VCaP (cell line): ENCODE measurements at regions not wholly inside any gene's neighbourhood (a gene's known extent, or its start where the extent isn't known, plus 50 kb on each side); places are given as distances from the start of the nearest gene placed in this dataset.

ENCODE experiments used
- H3K27ac ChIP-seq: fragments of 450-650 bp; 2 replicates; pipeline ENCODE4 v1.5.1; 2017
- TF ChIP-seq, protein P1 (sequence below): fragments of 450-650 bp; conservative IDR thresholded peaks from 2 replicates; pipeline ENCODE4 v1.5.1; 2017; ENCODE audit warnings: mild to moderate bottlenecking, moderate library complexity

DNA sequence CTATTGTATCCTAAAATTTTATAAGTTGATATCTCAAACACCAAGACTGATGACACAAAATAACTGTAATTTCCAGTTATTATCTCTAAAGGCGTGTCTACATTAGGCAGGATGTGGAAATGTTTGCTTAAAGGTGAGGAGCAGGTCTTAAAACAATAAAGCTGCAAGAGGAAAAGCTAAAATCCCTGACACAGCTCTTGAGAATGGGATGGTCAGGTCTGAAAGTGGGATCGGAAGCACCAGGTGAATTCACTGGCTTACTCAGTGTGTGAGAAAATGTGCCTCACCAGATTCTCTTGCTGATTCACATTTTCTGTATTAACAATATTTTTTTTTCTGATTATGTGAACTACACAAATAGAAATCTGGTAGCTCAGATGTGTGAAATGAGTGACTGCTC is 421.9 kb upstream of the ADAMTS5 start:
- peak overlapping the region; percentile 49 for H3K27ac ChIP-seq
- TF ChIP-seq, protein P1, sequence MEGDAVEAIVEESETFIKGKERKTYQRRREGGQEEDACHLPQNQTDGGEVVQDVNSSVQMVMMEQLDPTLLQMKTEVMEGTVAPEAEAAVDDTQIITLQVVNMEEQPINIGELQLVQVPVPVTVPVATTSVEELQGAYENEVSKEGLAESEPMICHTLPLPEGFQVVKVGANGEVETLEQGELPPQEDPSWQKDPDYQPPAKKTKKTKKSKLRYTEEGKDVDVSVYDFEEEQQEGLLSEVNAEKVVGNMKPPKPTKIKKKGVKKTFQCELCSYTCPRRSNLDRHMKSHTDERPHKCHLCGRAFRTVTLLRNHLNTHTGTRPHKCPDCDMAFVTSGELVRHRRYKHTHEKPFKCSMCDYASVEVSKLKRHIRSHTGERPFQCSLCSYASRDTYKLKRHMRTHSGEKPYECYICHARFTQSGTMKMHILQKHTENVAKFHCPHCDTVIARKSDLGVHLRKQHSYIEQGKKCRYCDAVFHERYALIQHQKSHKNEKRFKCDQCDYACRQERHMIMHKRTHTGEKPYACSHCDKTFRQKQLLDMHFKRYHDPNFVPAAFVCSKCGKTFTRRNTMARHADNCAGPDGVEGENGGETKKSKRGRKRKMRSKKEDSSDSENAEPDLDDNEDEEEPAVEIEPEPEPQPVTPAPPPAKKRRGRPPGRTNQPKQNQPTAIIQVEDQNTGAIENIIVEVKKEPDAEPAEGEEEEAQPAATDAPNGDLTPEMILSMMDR: no peak

DNA sequence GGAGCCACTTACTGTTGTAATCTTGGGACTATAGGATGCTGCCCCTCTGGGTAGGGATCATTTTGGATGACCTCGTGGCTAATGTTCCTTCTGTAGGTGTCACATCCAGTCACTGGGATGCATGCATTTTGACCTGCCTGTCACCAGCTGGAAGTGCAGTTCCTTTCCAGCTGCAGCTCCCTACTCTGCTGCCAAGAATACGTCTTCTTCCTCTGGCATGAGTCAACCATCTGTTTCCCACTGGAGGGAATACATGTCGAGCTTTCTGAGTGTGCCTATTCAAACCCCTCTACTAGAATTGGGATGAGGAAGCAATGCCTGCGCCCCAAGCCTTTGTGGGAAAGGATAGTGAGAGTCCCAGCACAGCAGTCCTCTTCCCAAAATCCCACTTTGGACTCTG is 415.5 kb upstream of the ADAMTS5 start:
- TF ChIP-seq, protein P1: no peak

DNA sequence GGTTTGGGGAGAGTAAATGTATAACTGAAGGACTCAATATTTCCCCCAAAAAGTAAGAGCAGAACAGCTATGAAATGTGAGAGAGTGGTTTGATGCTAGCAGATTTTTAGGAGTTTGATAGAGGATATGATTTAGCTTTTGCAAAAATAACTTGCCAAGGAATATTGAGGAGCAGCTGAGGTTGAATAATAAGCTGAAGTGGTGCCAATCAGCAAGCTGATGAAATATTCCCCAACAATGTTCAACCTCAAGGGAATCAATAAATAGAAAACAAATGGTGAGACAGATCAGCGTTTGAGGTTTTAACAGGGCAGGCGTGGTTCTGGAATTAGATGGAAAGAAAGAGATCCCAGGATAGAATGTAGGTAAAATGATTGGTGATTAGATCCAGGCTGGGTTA is 413.4 kb upstream of the ADAMTS5 start:
- TF ChIP-seq, protein P1: no peak

More for the DNA sequence above, 415.5 kb upstream of the ADAMTS5 start:
- no peak overlapping the region for H3K27ac ChIP-seq

GRCh38 chr21:27379354-27379753 is 412.5 kb upstream of the ADAMTS5 start:
- TF ChIP-seq, protein P1: no peak
- no peak overlapping the region for H3K27ac ChIP-seq

More for the DNA sequence above, 413.4 kb upstream of the ADAMTS5 start:
- H3K27ac ChIP-seq: no peak overlapping the region

DNA sequence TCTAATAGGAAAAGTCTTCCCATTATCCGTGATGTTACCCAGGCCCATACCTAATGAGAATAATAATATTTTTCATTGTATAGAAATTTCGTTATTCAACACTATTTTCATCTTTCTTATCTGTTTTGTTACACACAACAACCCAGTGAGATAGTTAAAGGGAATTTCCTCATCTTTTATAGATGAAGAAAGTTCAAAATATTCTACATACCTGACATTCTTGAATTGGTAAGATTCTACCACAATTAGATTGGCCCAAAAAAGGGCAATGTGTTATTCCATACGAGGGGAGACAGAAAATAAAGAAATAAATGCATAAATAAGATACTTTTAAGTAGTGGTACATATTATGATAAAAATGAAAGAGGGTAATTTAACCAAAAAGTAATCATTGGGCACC is 405.5 kb upstream of the ADAMTS5 start:
- TF ChIP-seq, protein P1: no peak
- no peak overlapping the region for H3K27ac ChIP-seq

GRCh38 chr21:27371975-27372331 is 405.1 kb upstream of the ADAMTS5 start:
- no peak overlapping the region for H3K27ac ChIP-seq
- TF ChIP-seq, protein P1: no peak

GRCh38 chr21:27371115-27371974 is 404.5 kb upstream of the ADAMTS5 start:
- TF ChIP-seq, protein P1: no peak
- H3K27ac ChIP-seq: no peak overlapping the region
